ENCODE measurements at regions not wholly inside any gene's neighbourhood (a gene's known extent, or its start where the extent isn't known, plus 50 kb on each side); places are given as distances from the start of the nearest gene placed in this dataset.

DNA sequence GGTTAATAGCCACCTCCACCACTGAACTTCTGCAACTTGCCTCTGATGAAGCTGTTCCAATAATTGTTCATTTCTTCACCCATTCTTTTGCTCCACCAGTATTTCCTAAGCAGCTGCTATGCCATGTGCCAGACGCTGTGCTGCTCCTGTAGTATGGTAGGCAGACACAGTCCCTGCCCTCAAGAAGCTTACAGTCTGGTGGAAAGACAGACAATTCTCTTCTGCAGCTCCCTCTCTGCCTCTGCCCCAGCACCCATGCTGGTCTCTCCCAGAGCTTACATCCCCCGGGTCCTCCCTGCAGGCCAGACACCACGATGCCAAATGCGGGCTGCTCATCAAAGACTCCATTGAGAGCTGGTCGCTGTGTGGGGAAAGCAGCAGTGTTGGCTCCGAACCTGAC is 111.6 kb upstream of the ESRRB start:
- intact Hi-C loops (cut with DNase I) = no loop called here
- WGBS = 61% methylated on average over 6 of the region's 6 CpGs
- ATAC-seq = no peak

GRCh38 chr14:76267322-76268046 is 108.5 kb upstream of the ESRRB start:
- Histone ChIP-seq H3K27me3 (ENCODE audit: control insufficient read depth, insufficient read depth) (no peaks in the 10 kb centered on the region), H3K9me3 (ENCODE audit: control insufficient read depth, low read length) (no peaks in the 10 kb centered on the region), H3K27ac (ENCODE audit: low read length) (no peak overlapping the region), H3K4me3 (ENCODE audit: low read length) (peak overlapping the region; percentile 60), H3K4me1 (ENCODE audit: control insufficient read depth, insufficient read depth, low read length) (no peaks in the 10 kb centered on the region)
- peak; percentile 75 to 88 (median 87) for DNase-seq
- intact Hi-C loops (cut with DNase I) = no loop called here
- 24% methylated on average over 27 of the region's 27 CpGs for WGBS
- peak; percentile 89 to 92 for ATAC-seq

More for the DNA sequence above, 111.6 kb upstream of the ESRRB start:
- Histone ChIP-seq H3K4me3 (ENCODE audit: low read length) (no peak overlapping the region), H3K27me3 (ENCODE audit: control insufficient read depth, insufficient read depth) (no peaks in the 10 kb centered on the region), H3K9me3 (ENCODE audit: control insufficient read depth, low read length) (no peaks in the 10 kb centered on the region), H3K4me1 (ENCODE audit: control insufficient read depth, insufficient read depth, low read length) (no peaks in the 10 kb centered on the region), H3K27ac (ENCODE audit: low read length) (no peak overlapping the region)
- DNase-seq = no peak

DNA sequence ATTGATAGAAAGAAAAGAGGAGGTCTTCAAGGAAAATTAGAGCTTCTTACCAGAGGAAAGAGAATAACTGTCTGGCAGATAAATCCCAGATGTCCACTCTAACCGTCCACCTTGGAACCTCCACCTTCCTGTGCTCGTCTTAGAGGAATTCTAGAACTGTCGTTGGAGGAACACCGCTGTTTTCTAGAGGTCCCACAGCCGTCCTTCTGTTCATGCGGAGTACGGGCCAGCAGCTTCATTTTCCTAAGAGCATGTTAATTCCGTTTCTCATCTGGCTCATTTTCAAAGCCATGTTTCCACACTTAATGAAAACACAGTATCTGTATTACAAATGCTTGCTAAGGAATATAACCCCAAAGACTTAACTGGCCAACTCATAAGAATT is 107.9 kb upstream of the ESRRB start:
- intact Hi-C loops (cut with DNase I) = no loop called here
- no peak overlapping the region for H3K27ac ChIP-seq (ENCODE audit: low read length)
- H3K27me3 ChIP-seq (ENCODE audit: control insufficient read depth, insufficient read depth) = no peaks in the 10 kb centered on the region
- DNase-seq (no peak), ATAC-seq (peak; percentile 27 to 60)
- 12% methylated on average over 8 of the region's 8 CpGs for WGBS
- peak overlapping the region; percentile 60 for H3K4me3 ChIP-seq (ENCODE audit: low read length)
- H3K9me3 ChIP-seq (ENCODE audit: control insufficient read depth, low read length) = no peaks in the 10 kb centered on the region
- no peaks in the 10 kb centered on the region for H3K4me1 ChIP-seq (ENCODE audit: control insufficient read depth, insufficient read depth, low read length)

DNA sequence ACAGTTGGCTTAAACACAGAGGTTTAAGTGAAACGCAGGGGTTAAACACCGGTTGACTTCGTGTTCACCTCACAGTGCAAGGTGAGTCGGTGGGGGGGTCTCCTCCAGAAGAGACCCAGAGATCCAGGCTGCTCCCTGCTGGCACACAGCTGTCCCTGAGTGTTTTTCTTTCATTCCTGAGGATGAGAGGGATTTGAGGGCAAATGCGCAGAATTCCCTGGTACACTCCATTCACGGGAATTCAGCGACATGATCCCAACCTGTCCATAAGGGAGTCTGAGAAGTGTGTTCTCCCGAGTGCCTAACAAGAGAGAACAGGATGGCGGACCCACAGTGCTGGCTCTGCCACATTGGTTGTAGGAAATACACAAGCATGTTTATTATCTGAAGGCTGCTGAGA is 107.2 kb upstream of the ESRRB start:
- DNase-seq = no peak
- H3K27me3 ChIP-seq (ENCODE audit: control insufficient read depth, insufficient read depth) = no peaks in the 10 kb centered on the region
- H3K4me3 ChIP-seq (ENCODE audit: low read length) = no peak overlapping the region

DNA sequence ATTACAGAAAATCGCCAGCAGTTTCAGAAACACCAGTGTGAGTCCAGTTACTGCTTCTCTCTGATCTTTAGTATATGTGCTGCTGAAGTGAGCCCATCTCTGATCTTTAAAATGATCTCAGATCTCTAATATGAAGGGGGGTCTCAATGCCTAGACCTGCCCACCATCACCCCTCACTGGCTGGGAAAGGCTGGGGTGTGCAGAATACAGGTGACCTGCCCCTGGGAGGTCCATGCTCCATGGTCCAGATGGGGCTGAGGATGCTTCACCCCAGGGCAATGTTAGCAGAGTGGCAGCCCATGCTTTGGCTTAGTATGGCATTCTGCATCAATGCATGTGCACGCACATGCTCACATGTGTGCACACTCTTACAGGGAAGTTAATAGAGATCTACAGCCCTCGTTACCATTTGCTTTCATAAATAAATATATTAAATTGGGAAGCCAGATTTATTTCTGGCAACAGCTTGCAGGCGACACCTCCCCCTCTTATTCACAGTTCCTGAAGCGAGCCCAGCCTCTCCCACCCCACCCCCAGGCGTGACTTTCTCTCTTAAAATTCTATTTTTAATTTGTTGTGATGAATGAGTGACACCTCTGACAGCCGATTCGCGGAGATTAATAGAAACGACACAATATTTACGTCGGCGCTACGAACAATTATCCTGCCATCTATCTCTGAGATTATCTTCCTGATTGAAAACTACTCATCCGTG is 104.7 kb upstream of the ESRRB start:
- intact Hi-C loops (cut with DNase I) = no loop called here
- no peak for ATAC-seq
- H3K4me3 ChIP-seq (ENCODE audit: low read length) = no peak overlapping the region
- no peak overlapping the region for H3K27ac ChIP-seq (ENCODE audit: low read length)
- WGBS = 59% methylated on average over 15 of the region's 15 CpGs
- DNase-seq = no peak
- H3K9me3 ChIP-seq (ENCODE audit: control insufficient read depth, low read length) = no peaks in the 10 kb centered on the region
- H3K4me1 ChIP-seq (ENCODE audit: control insufficient read depth, insufficient read depth, low read length) = no peaks in the 10 kb centered on the region
- H3K27me3 ChIP-seq (ENCODE audit: control insufficient read depth, insufficient read depth) = no peaks in the 10 kb centered on the region

More for the DNA sequence above, 107.2 kb upstream of the ESRRB start:
- 79% methylated on average over 9 of the region's 9 CpGs for WGBS
- intact Hi-C loops (cut with DNase I) = no loop called here
- H3K4me1 ChIP-seq (ENCODE audit: control insufficient read depth, insufficient read depth, low read length) = no peaks in the 10 kb centered on the region
- no peak for ATAC-seq
- no peaks in the 10 kb centered on the region for H3K9me3 ChIP-seq (ENCODE audit: control insufficient read depth, low read length)
- no peak overlapping the region for H3K27ac ChIP-seq (ENCODE audit: low read length)

GRCh38 chr14:76272349-76272748 is 103.6 kb upstream of the ESRRB start:
- ATAC-seq = no peak
- H3K9me3 ChIP-seq (ENCODE audit: control insufficient read depth, low read length) = no peaks in the 10 kb centered on the region
- no peak overlapping the region for H3K27ac ChIP-seq (ENCODE audit: low read length)
- H3K4me1 ChIP-seq (ENCODE audit: control insufficient read depth, insufficient read depth, low read length) = no peaks in the 10 kb centered on the region
- H3K27me3 ChIP-seq (ENCODE audit: control insufficient read depth, insufficient read depth) = no peaks in the 10 kb centered on the region
- no peak overlapping the region for H3K4me3 ChIP-seq (ENCODE audit: low read length)
- intact Hi-C loops (cut with DNase I) = no loop called here
- DNase-seq = no peak

GRCh38 chr14:76272774-76273173 is 103.2 kb upstream of the ESRRB start:
- Histone ChIP-seq H3K4me1 (ENCODE audit: control insufficient read depth, insufficient read depth, low read length) (no peaks in the 10 kb centered on the region), H3K27me3 (ENCODE audit: control insufficient read depth, insufficient read depth) (no peaks in the 10 kb centered on the region), H3K9me3 (ENCODE audit: control insufficient read depth, low read length) (no peaks in the 10 kb centered on the region), H3K4me3 (ENCODE audit: low read length) (no peak overlapping the region), H3K27ac (ENCODE audit: low read length) (no peak overlapping the region)
- DNase-seq = no peak
- no peak for ATAC-seq
- intact Hi-C loops (cut with DNase I) = no loop called here

DNA sequence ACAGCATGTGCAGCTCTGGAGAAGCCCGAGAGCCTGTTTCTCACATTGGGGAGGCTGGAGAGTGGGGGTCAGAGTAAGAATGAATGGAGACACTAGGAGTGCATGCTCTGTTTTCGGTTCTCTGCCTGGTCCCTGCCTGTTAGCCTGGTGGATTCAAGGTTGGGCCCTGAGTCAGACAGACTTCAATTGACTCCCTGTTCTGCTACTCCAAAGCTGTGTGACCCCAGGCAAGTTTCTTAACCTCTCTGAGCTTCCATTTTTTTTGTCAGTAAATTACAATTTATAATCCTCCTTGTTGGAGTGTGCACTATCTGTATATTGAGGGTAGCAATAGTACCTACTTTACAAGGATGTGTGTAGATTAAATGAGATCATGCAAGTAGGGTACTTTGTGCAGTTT is 102.6 kb upstream of the ESRRB start:
- DNase-seq = no peak
- intact Hi-C loops (cut with DNase I) = no loop called here
- Histone ChIP-seq H3K27ac (ENCODE audit: low read length) (no peak overlapping the region), H3K27me3 (ENCODE audit: control insufficient read depth, insufficient read depth) (no peaks in the 10 kb centered on the region), H3K4me3 (ENCODE audit: low read length) (no peak overlapping the region), H3K9me3 (ENCODE audit: control insufficient read depth, low read length) (no peaks in the 10 kb centered on the region), H3K4me1 (ENCODE audit: control insufficient read depth, insufficient read depth, low read length) (no peaks in the 10 kb centered on the region)
- WGBS = 67% methylated on average over 2 of the region's 2 CpGs
- ATAC-seq = no peak

DNA sequence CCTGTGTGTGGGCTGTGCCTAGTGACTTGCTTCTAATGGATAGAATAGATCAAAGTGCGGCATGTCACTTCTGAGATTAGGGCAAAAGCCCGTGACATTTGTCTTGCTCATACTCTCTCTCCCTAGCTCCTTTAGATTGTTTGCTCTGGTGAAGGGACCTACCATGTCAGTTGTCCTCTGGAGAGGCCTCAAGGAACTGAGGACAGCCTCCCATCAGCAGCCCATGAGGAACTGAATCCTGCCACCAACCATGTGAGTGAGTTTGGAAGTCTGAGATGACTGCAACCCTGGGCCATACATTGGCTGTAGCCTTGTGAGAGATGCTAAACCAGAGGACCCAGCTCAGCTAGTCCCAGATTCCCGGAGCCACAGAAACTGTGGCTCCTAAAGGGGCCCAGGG is 101.6 kb upstream of the ESRRB start:
- no peaks in the 10 kb centered on the region for H3K27me3 ChIP-seq (ENCODE audit: control insufficient read depth, insufficient read depth)
- intact Hi-C loops (cut with DNase I) = no loop called here
- ATAC-seq = no peak
- no peak for DNase-seq
- no peak overlapping the region for H3K27ac ChIP-seq (ENCODE audit: low read length)
- H3K9me3 ChIP-seq (ENCODE audit: control insufficient read depth, low read length) = no peaks in the 10 kb centered on the region
- no peaks in the 10 kb centered on the region for H3K4me1 ChIP-seq (ENCODE audit: control insufficient read depth, insufficient read depth, low read length)
- no peak overlapping the region for H3K4me3 ChIP-seq (ENCODE audit: low read length)
- WGBS = 86% methylated on average over 3 of the region's 3 CpGs

DNA sequence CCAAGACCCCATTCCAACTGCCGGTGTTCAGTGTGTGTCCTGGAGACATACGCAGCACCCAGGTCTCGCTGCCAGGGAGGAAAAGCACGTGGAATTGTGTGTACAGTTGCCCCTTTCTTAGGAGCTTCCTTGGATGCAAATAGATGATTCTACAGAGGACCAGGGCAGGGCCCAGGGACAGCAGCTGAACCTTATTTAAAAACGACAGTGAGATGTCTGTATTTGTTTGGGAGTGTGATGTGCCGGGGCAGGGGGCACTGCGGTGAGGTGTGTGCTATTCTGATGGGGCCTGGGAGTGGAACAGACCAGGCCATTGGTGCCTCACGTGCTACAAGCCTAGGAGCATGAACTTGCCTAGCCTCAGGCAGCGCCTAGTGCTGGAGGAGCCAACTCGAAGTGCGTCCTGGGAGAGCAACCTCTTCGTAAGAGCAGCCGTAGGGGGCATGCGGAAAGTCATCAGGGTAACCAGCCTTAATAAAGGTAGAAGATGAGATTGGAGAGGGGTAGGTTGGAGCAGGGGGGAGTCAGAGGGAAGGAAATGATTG is 98.3 kb upstream of the ESRRB start:
- no peak for ATAC-seq
- Histone ChIP-seq H3K27ac (ENCODE audit: low read length) (no peak overlapping the region), H3K4me1 (ENCODE audit: control insufficient read depth, insufficient read depth, low read length) (no peaks in the 10 kb centered on the region), H3K27me3 (ENCODE audit: control insufficient read depth, insufficient read depth) (no peaks in the 10 kb centered on the region), H3K4me3 (ENCODE audit: low read length) (no peak overlapping the region), H3K9me3 (ENCODE audit: control insufficient read depth, low read length) (no peaks in the 10 kb centered on the region)
- intact Hi-C loops (cut with DNase I) = no loop called here
- 76% methylated on average over 14 of the region's 14 CpGs for WGBS
- no peak for DNase-seq

DNA sequence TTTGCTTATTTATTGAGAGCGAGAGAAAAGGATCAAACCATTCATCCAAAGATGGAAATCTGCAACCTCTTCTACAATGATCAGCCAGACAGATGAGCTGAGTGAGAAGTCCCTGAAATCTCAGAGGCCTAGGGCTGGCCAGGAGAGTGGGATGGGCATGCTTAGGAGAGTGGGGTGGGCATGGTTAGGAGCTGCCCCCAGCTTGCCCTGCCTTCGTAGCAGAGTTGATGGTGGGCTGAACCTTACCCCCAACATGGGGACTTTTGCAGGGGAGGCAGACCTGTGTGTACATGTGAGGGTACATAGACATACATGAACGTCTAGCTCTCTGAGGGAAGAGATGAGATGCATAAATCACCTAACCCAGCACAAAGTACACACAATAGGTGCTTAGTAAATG is 95.7 kb upstream of the ESRRB start:
- Histone ChIP-seq H3K27me3 (ENCODE audit: control insufficient read depth, insufficient read depth) (no peaks in the 10 kb centered on the region), H3K27ac (ENCODE audit: low read length) (no peak overlapping the region), H3K4me3 (ENCODE audit: low read length) (no peak overlapping the region), H3K4me1 (ENCODE audit: control insufficient read depth, insufficient read depth, low read length) (no peaks in the 10 kb centered on the region), H3K9me3 (ENCODE audit: control insufficient read depth, low read length) (no peaks in the 10 kb centered on the region)
- DNase-seq (no peak), ATAC-seq (no peak)
- 45% methylated on average over 3 of the region's 3 CpGs for WGBS
- intact Hi-C loops (cut with DNase I) = no loop called here

Measured in right cardiac atrium (tissue), 5 donors.